GM18505 (cell line): ENCODE measurements at regions not wholly inside any gene's neighbourhood (a gene's known extent, or its start where the extent isn't known, plus 50 kb on each side); places are given as distances from the start of the nearest gene placed in this dataset.
"Not testable (repeated sequence)": the region's sequence is repeated elsewhere in the genome, so short reads cannot be mapped to it uniquely, and the experiment has no call there.

Experiments used
- ATAC-seq: cut with Tn5 transposase; IDR thresholded peaks from one replicate; pipeline ENCODE4 v1.9.1; 2021; ENCODE audit not compliant: unreplicated experiment
- POLR2A ChIP-seq: IDR thresholded peaks from 4 replicates; pipeline ENCODE4 v1.6.1; 2011; ENCODE audit warnings: borderline replicate concordance; ENCODE audit not compliant: insufficient read depth, insufficient read length; ENCODE audit errors: extremely low read depth

- no peak for ATAC-seq
- TF ChIP-seq POLR2A, result no peak
Observed at GRCh38 chr3:55270976-55271375, 216.1 kb downstream of the WNT5A start.

DNA sequence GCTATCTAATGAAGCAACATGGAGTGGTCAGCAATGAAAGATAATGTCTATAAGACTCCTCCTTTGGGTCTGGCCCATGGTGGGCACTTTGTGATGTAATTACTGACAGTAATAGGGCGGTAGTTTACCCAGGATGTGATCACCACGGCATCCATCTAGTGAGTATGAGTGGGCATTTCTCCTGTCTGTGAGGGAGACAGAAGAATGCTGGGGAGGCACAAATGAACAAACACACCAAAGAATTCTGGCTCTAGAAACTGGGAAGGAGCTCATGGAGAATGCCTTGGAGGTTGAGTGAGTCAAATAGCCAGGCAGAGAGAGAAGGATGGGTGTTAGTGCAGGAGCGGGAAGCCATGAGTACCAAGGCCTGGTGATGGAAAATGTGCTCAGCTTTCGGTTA, 217.5 kb downstream of the WNT5A start:
- no peak for TF ChIP-seq POLR2A
- no peak for ATAC-seq

GRCh38 chr3:55269096-55269495, 218.0 kb downstream of the WNT5A start:
- no peak for TF ChIP-seq POLR2A
- no peak for ATAC-seq

GRCh38 chr3:55267206-55267930, 219.7 kb downstream of the WNT5A start:
- no peak for TF ChIP-seq POLR2A
- ATAC-seq, result no peak

DNA sequence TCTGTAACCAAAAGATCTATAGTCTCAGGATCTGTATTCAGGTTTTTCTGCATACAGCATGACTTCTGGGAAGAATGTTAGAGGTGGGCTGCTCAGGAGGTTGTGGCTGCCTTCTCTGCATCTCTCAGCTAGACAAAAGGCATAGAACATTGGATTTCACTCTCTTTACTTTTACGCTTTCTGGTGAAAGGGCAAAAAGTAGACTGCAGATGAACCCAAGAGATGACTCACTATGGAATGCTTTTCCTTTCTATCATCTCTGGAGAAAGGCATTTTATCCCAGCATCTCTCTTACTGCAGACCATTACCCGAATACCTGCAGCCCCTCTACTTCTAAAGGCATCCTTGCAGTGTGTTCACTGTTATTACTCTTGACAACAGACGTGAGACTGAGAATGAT, 222.2 kb downstream of the WNT5A start:
- no peak for ATAC-seq
- no peak for TF ChIP-seq POLR2A

- no peak for ATAC-seq
- TF ChIP-seq POLR2A, result no peak
Observed at GRCh38 chr3:55252921-55253320, 234.2 kb downstream of the WNT5A start.

- ATAC-seq, result not testable (repeated sequence)
Observed at GRCh38 chr3:55249156-55249555, 237.9 kb downstream of the WNT5A start.

- no peak for ATAC-seq
- TF ChIP-seq POLR2A, result no peak
Observed at GRCh38 chr3:55247666-55248065, 239.4 kb downstream of the WNT5A start.

DNA sequence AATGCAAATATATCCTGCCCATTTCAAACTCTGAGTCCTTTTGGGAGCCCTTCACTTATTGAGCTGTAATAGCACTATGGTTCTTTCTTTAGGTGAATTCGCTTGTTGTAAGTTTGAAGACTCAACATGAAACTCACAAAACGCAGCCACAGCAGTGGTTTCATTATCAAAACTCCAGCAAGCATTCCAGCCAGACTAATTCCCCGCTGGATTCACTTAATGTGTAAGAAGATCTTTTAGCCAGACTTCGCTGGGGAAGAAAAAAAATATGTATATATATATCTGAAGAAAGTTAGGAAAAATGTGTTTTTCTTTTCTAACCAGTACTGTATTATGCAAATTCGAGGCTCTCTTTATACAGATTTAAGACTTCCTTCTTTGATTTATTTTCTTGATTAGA, 241.1 kb downstream of the WNT5A start:
- no peak for TF ChIP-seq POLR2A
- ATAC-seq, result no peak

DNA sequence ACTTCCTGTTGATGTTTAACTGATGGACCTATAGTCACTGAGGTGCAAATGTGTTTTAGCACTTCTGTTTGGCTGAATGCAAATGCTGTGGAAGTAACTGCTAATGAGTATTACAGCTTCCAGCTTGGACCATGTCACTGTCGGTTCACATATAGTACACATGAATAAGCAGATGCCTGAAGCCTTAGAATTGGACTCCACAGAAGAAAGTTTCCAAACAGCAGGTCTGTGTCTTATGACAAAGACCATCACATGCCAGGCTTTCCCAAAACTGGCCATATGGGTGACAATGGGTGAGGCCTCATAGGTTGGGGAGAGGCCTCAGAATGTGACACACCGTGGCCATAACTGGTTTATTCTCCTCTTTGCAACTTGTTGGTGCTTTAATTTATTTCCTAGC, 241.8 kb downstream of the WNT5A start:
- no peak for ATAC-seq
- TF ChIP-seq POLR2A, result no peak

DNA sequence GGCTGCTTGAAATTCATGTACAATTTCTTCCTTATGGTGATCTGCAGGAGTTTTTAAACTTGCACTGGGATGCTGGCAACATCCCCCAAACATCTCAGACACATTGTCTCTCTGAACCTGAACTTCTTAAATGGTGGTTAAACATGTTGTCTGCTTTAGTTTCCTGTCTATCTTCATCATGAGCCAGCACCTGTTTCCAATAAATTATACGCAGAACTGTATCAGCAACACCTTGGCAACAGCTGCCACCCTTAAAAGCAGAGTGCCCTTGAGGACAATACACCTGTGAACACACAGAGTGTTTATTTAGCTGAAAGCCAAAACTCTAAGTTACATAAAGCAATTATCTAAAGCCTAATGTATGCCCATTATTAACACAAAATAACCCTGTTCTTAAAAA, 242.9 kb downstream of the WNT5A start:
- TF ChIP-seq POLR2A, result no peak
- no peak for ATAC-seq

GRCh38 chr3:55243678-55244077, 243.4 kb downstream of the WNT5A start:
- TF ChIP-seq POLR2A, result no peak
- ATAC-seq, result no peak

GRCh38 chr3:55242921-55243320, 244.2 kb downstream of the WNT5A start:
- no peak for TF ChIP-seq POLR2A
- ATAC-seq, result no peak

DNA sequence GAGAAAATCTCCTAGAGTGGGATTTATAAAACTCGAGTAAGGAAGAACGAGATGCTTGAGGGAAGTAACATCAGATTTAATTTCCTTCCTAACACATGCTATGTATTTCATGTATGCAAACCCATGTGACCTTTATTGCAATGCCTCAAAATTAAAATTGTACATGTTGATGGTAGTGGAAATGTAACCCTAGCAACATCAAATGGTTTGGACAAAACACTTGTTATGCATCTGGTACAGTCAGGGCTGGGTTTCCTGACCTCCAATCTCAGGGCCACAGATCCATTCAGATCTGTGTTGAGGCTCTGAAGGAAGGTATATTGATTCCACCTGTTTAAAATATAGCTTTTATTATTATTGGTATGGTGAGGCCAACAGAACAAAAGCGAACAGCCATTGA, 246.0 kb downstream of the WNT5A start:
- ATAC-seq, result no peak
- no peak for TF ChIP-seq POLR2A

DNA sequence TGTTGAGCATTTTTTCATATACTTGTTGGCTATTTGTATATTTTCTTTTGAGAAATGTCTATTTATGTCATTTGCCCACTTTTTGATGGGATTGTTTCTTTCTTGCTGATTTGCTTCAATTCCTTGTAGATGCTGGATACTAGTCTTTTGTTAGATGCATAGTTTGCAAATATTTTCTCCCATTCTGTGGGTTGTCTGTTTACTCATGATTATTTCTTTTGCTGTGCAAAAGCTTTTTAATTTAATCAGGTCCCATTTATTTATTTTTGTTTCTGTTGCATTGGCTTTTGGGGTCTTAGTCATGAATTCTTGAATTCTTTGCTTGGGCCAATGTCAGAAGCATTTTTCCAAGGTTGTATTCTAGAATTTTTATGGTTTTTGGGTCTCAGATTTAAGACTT, 251.7 kb downstream of the WNT5A start:
- no peak for TF ChIP-seq POLR2A
- ATAC-seq, result no peak
